ENCODE measurements at regions not wholly inside any gene's neighbourhood (a gene's known extent, or its start where the extent isn't known, plus 50 kb on each side); places are given as distances from the start of the nearest gene placed in this dataset.
"Not testable (repeated sequence)": the region's sequence is repeated elsewhere in the genome, so short reads cannot be mapped to it uniquely, and the experiment has no call there.

DNA sequence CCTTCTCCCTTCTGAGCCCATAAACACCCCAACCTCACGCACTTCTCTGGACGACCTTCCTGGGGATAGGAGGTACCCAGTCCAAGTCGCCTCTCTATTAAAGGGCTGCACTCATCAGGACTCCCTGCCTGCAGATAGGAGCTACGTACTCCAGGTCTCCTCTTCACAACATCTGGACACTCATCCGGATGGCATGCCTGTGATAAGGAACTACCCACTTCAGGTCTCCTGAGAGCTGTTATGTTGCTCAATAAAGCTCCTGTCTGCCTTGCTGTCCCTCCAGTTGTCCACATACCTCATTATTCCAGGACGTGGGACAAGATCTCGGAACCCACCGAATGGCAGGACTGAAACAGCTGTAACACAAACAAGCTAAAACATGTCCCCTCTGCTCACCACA lies 548.0 kb downstream of the TBC1D32 start:
- no peak for DNase-seq

DNA sequence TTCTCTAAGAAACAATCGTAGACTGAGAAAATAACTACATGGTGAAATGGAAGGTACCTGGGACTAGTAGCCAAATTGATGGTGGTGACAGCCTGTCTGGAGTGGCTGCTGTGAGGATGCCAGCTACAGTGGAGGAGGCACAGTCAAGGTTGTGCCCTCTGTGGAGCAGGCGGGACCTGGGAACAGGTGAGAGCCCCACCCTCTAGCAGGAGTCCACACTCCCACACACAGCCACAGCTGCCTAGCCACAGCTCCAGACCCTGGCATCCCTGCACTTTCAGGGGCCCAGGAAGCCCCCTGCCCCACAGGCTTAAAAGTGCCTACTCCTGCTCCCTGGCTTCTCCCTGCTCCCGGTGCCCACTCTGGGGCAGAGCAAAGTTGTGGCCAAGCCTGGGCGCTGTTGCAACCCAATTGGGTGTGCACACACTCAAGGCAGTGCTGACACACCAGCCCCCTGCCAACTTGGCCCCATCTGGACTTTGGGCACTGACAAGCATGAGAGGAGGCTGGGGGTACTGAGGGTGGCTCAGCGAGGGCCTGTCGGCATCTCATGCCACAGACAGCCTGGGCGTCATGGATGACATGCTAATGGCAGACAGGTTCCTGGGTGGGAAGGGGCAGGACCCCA lies 548.7 kb downstream of the TBC1D32 start:
- DNase-seq, result no peak

GRCh38 chr6:120779441-120779840 lies 554.8 kb downstream of the TBC1D32 start:
- DNase-seq, result no peak

GRCh38 chr6:120775698-120776097 lies 558.6 kb downstream of the TBC1D32 start:
- no peak for DNase-seq

GRCh38 chr6:120774275-120774674 lies 560.0 kb downstream of the TBC1D32 start:
- DNase-seq, result no peak

DNA sequence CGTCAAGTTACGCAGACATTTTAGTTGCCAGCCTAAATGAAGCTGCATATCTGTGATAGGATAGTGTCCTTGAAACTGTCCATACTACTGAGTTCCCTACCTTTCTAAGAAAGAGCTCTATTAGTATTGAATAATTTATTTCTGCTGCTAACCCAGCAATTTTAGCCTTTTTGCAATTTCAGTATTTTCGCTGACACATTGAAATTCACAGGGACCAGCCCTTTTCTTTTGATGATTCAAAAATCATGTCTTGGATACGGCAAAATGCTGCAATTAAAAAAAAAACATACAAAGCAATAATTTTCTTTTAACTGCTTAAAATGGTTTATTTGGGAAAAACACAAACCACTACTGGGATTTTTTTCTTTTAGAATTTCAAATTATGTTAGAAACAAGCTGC lies 563.3 kb downstream of the TBC1D32 start:
- no peak for DNase-seq

DNA sequence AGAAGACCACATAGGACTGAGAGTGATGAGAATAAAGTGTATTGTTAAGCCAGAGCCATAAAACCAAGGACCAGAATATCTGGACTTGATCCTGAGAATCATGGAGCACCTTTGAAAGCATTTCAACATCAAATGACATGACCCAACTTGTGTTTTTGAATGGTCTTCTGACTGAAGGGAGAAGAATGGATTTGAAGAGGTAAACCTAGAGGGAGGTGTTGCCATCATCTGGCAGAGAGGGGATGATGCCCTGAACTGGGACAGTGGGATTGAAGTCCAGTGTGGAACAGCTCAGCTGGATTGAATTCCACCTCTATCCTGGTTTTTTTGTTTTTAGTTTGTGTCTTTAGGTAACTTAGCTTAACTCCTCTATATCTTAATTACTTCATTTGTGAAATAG lies 570.0 kb downstream of the TBC1D32 start:
- no peak for DNase-seq

GRCh38 chr6:120759570-120759969 lies 574.7 kb downstream of the TBC1D32 start:
- DNase-seq, result no peak

DNA sequence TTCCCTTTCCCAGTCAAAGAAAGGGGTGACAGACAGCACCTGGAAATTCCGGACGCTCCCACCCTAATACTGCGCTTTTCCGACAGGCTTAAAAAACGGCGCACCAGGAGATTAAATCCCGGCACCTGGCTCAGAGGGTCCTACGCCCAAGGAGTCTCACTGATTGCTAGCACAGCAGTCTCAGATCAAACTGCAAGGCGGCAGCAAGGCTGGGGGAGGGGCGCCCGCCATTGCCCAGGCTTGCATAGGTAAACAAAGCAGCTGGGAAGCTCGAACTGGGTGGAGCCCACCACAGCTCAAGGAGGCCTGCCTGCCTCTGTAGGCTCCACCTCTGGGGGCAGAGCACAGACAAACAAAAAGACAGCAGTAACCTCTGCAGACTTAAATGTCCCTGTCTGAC lies 585.7 kb downstream of the TBC1D32 start:
- not testable (repeated sequence) for DNase-seq

DNA sequence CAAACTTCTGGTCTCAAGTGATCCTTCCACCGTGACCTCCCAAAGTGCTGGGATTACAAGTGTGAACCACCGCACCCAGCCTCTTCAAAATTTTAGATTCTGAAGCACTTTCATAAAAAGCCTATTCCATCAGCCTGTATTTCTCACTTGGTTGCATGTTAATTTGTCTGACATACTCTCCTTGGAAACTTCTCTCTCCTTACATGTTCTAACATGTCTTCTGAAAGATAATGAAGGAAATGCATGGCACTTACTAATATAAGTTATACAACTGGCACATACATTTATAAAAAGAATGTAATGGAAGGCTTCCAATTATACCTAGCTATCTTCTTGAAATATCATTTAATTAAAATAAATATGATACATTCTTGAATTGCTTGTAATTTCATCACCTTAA lies 597.5 kb downstream of the TBC1D32 start:
- DNase-seq, result no peak

DNA sequence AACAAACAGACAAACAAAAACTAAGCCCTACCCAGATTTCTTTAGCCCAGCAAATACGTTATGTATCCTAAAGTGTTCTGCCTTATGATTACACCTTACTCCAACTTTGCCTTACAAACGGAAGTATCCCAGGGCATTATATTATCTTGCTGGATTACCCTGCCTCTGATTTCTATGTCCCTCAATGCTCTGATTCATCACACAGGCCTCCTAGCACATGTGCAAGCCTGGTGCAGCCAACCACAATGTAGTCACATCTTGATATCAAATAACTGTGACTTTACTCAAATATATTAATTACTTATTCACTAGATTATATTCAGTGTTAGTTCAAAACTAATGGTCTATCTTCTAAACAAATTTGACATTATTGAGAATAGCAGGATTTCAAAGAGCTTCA lies 598.6 kb downstream of the TBC1D32 start:
- no peak for DNase-seq

GRCh38 chr6:120711255-120711654 lies 623.0 kb downstream of the TBC1D32 start:
- no peak for DNase-seq

DNA sequence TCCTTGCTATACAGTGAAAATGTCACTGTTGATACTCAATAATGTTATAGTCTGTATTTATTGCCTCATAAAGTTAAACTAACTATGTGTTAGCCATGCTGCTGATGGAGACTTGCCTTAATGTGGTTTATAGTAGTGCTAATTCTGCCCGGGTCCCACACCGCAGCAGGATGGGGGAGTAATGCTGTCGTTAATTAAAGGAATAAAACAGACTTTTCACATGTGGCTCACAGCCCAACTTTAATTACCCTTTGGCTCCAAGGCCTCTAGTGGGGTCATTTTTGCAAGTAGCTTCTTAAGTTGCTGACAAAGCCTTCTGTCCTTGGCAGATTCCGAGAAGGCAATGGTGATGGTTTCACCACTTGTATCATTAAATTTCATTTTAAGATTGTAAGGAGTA lies 634.3 kb downstream of the TBC1D32 start:
- no peak for DNase-seq

- DNase-seq, result no peak
Measured at GRCh38 chr6:120686492-120686891, 647.8 kb downstream of the TBC1D32 start.

DNA sequence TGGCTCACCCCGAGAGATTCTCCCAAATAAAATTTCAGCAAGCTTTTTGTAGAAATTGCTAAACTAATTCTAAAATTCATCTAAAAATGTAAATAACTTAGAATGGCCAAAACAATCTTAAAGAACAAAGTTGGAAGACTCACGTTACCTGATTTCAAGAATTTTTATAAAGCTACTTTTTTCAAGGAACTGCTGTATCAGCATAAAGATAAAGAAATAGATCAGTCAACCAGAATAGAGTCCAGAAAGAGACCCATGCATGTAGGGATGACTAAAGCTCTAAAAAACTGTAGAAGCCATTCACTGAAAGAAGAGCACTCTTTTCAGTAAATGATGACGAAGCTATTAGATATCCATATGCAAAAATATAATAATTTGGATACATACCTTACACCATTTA lies 652.1 kb downstream of the TBC1D32 start:
- DNase-seq, result no peak

GRCh38 chr6:120681204-120681603 lies 653.1 kb downstream of the TBC1D32 start:
- no peak for DNase-seq

- DNase-seq, result no peak
Measured at GRCh38 chr6:120675886-120676285, 658.4 kb downstream of the TBC1D32 start.

- DNase-seq, result no peak
Measured at GRCh38 chr6:120671519-120671918, 662.8 kb downstream of the TBC1D32 start.

DNA sequence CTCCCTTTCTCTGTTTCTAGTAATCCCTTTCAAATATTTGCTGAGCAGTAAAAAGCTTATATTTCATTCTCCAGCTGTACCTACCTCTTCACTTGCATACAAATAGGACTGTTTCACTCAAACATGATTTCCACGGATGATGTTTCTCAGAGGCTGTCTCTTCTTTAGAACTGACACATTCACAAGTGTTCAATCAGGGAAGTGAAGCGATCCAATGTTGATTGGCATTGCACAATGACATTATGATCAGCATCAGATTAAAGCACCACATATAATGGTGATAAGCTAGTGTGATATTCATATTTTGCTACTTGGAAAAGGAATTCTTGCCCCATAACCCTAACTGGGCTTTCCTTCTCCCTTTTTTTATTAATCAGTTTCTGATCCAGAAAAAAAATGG lies 681.8 kb downstream of the TBC1D32 start:
- no peak for DNase-seq

GRCh38 chr6:120648713-120649112 lies 685.6 kb downstream of the TBC1D32 start:
- no peak for DNase-seq

DNA sequence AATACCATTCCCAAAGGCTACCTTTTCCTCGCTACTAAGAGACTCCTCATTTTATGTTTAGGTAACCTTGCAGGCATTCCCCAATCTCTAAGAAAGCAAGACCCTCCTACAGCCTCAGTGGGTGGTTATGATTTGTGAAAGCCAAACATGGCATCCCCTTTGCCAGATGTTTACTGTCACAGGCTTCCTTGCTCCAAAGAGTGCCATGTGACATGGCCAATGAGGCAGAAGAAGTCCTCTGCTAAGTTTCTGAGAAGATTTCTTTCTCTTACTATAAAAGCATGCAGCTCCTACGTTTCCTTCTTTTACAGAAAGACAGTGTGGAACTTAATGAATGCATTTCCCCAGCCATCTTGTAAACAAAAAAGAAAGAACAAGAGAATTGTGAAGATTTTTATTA lies 688.2 kb downstream of the TBC1D32 start:
- no peak for DNase-seq

DNA sequence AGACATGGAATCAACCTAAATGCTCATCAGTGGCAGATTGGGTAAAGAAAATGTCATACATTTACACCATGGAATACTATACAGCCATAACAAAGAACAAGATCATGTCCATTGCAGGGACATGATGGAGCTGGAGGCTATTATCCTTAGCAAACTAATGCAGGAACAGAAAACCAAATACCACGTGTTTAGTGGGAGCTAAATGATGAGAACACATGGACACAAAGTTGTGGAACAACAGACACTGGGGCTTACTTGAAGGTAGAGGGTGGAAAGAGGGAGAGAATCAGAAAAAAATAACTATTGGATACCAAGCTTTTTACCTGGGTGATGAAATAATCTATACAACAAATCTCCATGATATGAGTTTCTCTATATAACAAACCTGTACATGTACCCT lies 701.3 kb downstream of the TBC1D32 start:
- DNase-seq, result no peak

DNA sequence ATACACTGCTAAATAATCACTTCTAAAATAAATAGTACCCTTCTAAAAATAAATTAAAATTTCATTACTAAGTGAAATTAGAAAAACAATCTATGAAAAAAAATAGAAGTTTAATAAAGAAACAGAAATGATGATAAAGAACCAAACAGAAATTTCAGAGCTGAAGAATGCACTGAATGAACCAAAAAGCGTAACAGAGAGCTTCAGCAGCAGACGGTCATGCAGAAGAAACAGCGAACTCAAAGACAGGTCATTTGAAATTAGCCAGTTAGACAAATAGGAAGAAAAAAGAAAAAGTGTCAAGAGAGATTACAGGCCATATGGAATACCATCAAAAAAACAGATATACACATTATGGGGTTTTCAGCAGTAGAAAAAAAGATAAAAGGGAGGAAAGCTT lies 706.7 kb downstream of the TBC1D32 start:
- DNase-seq, result no peak

- DNase-seq, result no peak
Measured at GRCh38 chr6:120622127-120622631, 712.1 kb downstream of the TBC1D32 start.

DNA sequence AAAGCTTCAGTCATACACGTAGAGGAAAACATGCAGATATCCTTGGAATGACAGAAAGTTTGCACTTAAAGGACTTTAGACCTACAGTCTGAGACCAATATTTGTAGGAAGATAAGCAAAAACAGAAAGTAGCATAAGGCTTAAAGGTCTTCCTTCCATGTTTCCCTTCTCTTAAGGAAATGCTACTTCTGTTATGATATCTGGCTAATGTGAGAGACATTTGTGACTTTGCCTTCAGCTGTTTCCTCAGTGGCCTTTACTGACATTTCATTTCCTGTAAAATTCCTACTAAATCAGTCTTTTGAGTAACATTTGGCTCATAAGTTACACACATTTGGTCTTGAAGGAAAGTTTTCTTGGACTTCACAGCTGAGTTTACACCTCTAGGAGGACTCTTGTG lies 713.4 kb downstream of the TBC1D32 start:
- DNase-seq, result no peak

DNA sequence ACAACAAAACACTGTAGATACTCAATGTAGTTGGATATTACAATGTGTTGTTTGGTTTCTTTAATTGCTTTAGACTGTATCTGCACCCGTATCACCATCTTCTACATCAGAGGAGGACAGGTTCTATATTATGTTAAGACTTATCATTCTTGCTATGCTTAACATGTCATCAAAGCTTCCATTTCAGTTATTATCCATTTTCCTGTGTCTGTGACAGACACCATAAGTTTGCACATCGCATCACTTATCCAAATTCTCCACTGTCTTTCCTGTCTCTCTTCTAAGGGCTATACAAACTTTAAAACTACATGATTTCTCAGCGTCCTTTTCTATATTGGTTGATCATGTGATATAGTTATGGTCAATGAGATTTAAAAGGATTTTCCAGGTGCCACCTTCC lies 719.0 kb downstream of the TBC1D32 start:
- no peak for DNase-seq
